ENCODE measurements at regions not wholly inside any gene's neighbourhood (a gene's known extent, or its start where the extent isn't known, plus 50 kb on each side); places are given as distances from the start of the nearest gene placed in this dataset.
A peak's percentile ranks its signal among the peaks of the same experiment; 100 is the strongest.
"Not testable (repeated sequence)": the region's sequence is repeated elsewhere in the genome, so short reads cannot be mapped to it uniquely, and the experiment has no call there.

DNA sequence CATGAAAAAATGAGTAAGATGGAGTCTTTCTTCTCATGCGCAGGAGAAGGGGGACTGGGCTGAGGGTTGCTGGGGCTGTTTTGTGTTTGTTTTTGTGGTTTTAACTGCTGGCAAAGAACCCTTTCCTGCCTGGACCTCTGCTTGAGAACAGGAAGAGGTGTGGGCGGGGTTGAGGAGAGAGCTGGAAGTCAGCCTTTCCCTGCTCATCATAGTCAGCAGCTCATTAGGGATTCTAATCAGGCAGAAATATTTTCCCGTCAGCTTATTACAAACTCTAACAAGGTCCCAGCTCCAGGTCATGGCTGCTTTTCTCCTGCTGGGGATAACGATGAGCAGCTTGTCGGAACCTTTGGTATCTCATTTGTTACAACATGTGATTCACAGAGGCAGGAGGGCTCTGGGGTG is 185.0 kb upstream of the NRXN3 start:
- DNase-seq (ENCODE audit: low spot score) = no peak

DNA sequence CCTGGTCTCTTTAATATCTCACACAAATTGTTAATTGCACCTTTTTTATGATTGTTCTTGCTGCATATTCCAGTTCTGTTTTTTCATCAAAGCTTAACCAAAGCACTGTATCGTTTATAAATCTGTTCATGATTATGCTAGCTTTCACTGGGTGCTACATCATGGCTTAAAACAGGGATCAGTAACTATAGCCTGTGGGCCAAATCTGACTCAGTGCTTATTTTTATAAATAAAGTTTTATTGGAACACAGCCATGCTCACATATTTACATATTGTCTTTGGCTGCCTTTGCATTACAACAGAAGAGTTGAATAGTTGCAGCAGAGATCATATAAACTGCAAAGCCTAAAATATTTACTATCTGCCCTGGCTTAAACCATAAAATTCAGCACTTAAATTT is 183.4 kb upstream of the NRXN3 start:
- no peak for DNase-seq (ENCODE audit: low spot score)

DNA sequence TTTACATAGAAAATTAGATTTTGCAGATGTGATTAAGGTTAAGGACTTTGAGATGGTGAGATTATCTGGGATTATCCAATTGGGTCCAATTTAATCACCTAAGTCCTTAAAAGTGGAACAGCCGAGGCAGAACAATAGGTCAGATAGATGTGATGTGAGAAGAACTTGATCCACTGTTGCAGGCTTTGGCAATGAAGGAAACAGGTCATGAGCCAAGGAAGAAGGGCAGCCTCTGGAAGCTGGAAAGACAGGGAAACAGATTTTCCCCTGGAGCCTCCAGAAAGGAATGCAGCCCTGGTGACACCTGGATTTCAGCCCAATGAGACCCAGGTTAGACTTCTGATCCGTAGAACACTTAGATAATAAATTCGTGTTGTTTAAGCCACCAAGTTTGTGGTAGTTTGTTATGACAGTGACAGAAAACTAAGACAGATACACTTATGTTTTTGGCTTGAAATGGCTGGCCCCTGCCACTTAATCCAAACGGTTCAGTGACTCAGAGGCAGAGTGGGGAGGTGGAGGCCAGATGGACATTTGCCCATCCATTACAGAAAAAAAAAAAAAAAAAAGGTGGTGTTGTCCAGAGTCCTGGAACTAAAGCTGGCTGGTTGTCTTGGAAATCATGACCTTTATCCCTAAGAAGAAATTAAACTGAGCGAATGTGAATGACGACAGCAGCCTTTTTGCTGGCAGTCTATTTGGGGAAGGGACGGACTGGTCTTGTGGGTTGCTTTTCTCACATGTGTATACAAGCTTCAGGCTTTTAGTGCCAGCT is 181.9 kb upstream of the NRXN3 start:
- no peak for DNase-seq (ENCODE audit: low spot score)

DNA sequence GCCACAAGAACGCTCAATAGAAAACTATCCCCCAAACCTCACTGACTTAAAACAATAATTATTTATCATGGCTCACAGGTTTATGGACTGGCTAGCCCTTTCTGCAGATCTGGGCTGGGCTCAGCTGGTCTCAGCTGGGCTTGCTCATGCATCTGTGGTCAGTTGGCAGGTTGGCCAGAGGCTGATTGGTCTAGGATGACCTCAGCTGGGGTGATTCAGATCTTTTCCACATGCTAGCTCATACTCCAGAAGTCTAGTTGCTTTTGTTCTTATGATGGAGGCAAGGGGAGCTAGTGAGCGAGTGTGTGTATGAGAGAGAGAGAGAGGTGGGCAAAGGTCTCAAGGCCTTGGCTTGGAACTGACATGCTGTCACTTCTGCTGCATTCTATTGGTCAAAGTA is 181.2 kb upstream of the NRXN3 start:
- no peak for DNase-seq (ENCODE audit: low spot score)

DNA sequence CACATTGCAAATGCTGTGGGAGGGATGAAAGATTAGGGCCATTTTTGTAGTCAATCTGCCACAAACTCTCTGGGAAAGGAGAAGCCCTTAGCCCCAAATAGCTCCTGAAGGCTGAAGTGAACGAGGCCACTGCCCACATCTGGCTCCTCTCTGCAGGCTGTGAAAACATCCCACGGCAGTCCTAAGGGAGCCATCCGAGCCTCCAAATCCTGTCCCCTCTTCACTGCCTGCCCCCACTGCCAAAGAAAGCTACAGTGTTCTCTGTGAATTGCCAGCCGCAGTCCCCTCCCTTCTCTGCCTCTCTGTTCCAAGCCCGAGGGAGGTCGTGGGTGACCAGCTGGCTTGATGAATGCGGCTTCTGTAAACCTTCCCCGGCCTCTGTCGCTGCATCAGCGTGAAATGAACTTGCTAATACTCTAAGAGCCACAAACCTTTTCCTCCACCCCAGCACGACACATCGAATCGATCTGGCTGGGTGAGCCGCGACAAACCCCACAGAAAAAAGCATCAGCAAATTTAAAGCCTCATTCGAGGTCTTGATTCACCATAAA is 180.7 kb upstream of the NRXN3 start:
- DNase-seq (ENCODE audit: low spot score) = peak; percentile 46

DNA sequence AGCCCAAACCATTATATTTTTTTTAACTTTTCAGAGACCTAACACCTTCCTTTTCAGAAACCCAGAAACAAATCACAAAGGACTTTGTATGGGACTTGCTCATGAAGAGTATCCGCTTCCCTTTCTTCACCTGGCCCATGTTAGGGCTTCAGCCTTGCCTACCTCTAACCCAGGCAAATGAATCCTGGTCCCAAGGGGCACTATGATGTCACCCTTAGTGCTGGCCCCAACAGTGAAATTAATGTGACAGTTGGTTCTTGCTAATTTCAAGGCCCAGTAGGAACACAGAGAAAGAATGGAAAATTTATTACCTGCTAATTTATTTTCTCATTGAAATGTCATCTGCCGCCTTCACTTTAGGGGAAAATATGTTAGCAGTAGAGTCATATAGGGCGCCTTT is 179.8 kb upstream of the NRXN3 start:
- no peak for DNase-seq (ENCODE audit: low spot score)

DNA sequence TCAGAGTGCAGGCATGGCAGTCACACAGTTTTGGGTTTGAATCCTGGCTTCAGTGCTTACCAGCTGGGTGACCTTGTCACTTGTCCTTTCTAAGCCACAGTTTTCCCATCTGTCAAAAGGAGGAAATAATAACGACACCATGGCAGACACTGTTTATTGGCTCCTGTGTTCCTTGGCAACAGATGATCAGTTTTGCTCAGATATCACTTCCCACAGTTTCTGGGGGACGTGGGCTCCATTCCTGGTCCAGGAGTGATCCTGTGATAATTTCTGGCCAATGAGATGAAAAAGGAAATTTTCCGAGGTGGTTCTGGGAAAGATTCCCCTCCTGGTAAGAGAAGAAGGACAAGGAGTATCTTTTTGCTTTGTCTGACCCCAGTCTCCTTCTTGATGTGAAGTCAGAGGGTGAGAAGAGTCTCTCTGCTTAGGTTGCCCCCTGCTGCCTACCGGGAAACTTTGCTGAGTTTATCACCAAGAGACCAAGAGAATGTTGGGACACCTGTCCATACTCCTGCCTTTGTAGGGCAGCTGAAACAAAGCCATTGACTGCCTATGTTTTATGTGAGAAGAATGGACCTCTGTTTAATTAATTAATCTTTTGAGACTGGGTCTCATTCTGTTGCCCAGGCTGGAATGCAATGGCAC is 178.9 kb upstream of the NRXN3 start:
- no peak for DNase-seq (ENCODE audit: low spot score)

DNA sequence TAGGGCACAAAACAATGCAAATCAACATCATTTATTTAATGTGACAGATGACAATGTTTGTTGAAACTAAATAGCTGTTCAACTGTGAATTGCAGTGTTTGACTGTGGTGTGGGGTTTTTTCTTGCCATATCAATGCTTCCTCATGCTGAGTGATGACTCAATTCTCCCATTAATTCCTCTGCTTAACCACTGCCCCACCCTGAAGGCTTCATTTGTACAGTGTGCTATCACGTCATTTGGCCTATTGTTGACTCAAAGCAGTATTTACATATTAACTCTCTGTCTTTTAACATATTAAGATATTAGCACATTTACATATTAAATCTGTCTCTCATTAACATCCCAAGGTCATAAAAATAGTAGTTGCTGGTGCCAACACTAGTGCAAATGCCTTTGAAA is 164.8 kb upstream of the NRXN3 start:
- no peak for DNase-seq (ENCODE audit: low spot score)

DNA sequence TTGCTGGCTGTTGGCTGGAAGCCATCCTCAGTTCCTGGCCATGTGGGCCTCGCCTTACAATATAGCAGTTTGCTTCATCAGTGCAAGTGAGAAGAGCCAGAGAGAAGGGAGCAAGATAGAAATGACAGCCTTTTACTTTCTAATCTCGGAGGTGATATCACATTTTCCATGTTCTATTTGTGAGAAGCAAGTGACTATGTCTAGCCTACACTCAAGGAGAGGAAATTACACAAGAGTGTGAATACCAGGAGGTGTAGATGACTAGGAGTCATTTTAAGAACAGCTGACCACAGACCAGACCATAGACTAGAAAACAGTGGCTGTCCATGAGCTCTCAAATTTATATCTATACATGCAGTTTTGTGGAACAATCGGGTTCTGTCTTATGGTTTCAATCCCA is 163.0 kb upstream of the NRXN3 start:
- no peak for DNase-seq (ENCODE audit: low spot score)

DNA sequence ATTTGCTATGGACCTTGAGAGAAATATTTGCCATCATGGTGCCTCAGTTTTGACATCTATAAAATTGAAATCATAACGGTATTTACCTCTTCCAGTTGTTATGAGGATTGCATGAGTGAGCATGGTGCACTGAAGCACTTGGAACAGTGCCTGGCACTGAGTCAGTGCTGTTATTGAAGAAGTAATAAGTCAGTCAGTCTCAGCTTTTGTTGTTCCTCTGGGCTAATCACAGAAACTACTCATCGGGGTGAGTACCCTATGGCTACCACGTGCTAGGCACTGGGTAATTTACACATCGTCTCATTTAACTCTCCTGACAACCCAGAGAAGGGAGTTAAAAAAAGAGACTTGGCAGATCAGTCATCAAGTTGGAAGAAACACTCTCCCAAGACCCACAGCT is 159.5 kb upstream of the NRXN3 start:
- no peak for DNase-seq (ENCODE audit: low spot score)

DNA sequence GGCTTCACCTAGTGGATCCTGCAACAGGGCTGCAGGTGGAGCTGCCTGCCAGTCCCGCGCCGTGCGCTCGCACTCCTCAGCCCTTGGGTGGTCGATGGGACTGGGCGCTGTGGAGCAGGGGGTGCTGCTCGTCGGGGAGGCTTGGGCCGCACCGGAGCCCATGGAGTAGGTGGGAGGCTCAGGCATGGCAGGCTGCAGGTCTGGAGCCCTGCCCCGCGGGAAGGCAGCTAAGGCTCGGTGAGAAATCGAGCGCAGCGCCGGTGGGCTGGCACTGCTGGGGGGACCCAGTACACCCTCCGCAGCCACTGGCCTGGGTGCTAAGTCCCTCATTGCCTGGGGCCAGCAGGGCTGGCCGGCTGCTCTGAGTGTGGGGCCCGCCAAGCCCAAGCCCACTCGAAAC is 156.3 kb upstream of the NRXN3 start:
- DNase-seq (ENCODE audit: low spot score) = not testable (repeated sequence)

DNA sequence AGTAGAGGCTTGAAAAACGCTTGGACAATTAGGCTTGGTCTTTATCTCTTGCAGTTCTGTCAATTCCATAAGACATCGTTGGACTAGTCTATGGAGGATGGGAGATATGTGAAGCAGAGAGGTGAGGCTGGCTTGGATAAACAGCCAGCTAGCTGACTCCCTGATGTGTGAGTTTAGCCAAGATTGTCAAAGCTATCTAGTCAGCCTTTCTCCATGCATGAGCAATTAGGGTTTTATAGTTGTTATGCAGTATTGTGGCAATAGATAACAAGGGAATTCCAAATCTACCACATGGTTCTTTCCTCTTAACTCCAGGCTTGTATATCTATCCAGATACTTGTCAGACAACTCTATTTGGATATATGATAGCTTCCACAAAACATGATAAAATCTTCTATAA is 153.6 kb upstream of the NRXN3 start:
- DNase-seq (ENCODE audit: low spot score) = no peak

DNA sequence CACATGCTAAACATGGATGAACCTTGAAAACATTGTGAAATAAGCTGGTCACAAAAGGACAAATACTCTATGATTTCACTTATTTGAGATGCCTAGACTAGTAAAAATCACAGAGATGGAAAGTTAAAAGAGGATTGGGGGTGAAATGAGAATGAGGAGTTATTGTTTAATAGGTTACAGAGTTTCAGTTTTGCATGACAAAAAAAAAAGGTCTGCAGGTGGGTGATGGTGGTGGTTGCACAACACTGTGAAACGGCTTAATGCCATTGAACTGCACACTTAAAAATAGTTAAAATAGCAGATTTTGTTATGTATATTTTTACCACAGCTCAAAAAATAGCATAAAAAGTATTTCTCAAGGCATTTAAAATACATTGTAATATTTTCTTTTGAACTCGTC is 151.9 kb upstream of the NRXN3 start:
- DNase-seq (ENCODE audit: low spot score) = no peak

DNA sequence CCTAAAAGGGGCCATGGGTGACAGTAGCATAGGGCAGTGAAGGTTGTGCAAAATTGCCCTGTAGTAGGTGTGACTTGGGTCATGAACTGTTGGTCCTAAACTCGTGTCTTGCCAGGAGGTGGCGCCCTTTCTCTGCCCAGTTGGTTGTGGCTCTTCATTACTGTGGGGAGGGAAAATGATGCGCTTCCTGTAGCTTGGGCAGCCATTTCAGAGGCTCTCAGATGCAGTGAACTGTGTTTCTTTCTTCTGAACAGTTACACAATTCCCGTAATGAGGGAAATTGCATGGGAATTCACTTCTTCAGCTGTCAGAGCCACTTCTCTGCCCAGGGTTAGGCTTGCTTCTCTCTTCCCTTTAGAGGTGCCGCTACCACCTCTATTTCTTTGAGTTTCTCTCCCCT is 148.1 kb upstream of the NRXN3 start:
- DNase-seq (ENCODE audit: low spot score) = peak; percentile 80

DNA sequence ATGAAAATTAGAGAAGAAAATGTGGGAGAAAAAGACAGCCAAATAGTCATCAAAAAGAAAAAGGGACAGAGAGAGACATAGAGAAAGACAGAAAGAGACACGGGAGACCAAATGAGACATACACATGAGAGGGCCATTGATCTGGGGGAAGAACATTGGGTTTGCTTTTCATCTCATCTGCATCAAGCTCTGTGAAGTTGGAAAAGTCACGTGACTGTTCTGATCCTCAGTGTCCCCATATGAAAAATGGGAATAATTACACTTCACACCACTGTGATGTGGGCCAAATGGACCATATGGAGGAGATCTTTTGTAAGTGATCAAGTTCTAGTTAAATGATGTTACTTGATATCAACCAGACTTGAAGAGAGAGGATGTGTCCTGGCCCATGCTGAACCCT is 147.1 kb upstream of the NRXN3 start:
- no peak for DNase-seq (ENCODE audit: low spot score)

DNA sequence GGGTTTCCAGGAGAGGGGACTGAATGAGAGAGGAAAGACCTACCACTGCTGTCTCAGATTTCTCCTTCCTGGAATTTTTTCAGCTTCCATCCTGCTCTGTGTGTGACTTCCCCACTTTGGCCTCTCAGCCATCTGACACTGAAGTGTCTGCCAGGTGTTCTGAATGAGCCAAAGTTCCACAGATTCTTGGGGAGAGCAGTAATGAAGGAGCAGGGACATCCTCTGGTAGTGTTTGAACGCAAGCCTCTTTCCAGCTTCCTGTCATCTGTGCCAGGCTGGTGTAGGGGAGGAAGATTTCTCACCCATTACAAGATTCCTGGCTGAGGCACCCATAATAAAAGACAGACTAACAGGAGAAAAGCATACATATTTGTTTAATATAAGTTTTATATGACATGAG is 141.7 kb upstream of the NRXN3 start:
- DNase-seq (ENCODE audit: low spot score) = no peak

DNA sequence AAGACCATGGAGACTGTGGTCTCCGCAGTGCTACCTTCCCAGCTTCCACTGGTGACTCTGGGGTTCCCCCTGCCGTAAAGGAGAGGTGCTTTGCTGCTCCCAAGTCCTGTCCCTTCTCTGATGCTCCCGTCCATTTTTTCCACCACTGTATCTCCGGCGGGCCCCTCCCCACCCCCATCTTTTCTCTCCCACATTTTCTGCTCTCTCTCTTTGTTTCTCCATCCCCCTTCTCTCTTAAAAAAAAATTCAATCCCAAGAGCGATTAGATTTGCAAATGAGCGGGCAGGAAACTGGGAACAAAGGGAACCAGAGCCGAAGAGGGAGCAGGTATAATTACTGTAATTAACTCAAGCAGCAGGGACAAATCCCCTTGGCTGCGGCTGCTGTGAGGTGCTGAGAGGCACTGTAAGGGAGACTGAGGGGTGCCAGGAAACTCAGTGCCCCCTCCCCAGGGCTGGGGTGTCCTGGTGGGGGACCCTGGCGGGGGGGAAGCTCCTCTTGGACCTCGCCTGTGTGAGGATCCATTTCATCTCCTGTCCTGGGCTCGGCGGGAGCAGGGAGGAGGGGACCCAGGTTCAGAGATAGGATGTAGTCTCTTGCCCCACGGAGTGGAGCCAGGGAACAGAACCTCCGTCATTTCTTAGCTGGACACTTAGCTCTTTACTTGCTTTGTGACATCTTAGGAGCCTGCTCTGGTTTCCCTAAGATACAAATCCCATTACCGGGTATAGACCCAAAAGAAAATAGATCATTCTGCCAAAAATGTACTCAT is 140.4 kb upstream of the NRXN3 start:
- DNase-seq (ENCODE audit: low spot score) = no peak

DNA sequence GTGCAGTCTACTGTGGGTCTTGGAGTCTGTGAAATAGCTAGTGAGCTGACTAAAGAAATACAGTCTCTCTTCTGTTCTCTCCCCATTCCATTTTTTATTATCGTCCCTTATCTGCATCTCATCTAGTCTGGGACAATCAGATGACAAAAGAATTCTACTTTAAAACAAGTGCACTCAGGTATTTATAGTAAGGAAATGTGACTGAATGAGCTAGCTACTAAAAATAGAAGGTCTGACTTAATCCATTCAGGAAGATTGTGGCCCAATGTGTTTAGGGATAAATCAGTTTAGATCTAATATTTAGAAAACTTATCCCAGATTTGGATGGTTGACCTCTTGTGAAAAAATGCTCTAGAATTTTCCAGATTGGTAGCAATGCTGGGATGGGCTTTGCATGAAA is 126.8 kb upstream of the NRXN3 start:
- DNase-seq (ENCODE audit: low spot score) = no peak

DNA sequence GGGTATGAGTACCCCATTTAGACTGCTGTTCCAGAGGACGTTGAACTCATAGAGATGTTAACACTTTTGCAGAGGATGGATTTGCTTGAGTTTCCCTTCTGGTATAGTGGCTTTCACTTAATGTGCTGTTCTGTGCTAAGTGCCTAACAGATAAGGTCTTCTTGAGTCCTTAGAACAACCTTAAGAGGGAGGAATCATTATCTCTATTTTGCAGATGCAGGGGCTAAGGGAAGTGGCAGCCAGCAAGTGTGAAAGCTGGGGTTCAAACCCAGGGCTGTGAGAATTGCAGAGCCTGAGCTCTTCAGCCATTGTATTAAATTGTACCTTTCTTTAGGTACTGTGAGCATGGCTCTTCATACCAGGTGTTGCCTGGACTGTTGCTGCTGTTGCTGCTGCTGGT is 122.1 kb upstream of the NRXN3 start:
- no peak for DNase-seq (ENCODE audit: low spot score)

DNA sequence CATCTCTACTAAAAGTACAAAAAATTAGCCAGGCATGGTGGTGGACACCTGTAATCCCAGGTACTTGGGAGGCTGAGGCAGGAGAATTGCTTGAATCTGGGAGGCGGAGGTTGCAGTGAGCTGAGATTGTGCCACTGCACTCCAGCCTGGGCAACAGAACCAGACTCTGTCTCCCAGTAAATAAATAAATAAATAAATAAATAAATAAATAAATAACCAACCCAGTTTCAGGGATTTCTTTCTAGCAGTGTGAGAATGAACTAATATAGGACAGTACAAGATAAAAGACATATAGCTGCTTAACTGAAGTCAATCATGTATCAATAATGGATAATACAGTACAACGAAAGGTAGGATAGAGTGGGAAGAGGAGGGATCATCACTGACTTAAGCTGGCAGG is 113.3 kb upstream of the NRXN3 start:
- not testable (repeated sequence) for DNase-seq (ENCODE audit: low spot score)

DNA sequence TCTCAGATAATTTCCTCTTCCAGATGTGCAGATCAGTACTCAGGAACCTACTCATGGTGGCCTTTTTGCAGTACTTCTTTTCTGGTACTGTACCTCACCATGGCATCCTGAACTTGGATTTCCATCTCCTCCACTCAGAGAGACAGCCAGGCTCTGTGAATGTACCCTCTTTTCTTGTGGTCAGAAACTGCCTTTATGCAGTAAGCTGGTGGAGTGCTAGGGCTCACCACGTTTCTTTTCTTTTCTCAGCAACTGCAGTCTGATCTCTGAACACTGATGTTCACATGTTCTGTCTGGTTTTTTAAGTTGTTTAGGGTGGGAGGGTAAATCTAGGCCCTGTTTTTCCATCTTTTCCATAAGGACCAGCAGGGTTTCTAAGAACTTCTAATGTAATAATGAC is 99.8 kb upstream of the NRXN3 start:
- no peak for DNase-seq (ENCODE audit: low spot score)

DNA sequence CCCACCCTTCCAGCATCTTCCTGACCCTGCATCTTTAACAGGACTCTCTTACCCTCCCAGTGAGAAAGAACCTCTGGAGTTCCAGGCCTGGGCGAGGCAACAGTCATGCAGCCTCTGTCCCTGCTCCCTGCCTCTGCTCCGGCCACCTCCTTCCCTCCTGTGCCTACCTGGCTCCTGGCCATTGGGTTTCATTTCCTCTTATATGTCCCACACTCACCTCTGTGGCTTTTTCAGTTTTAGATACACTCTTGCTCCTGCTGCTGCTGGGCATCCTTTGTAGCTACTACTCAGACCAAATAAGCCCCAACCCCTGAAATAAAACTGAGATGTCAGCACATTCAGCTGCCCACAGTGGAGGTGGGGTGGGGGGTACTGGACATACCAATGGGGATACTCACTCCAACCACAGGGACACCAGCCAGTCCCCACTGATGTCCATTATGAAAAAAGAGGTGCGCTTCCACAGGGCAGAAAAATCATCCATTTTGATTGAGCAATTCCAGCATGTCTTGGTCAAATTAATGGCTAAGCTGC is 99.1 kb upstream of the NRXN3 start:
- no peak for DNase-seq (ENCODE audit: low spot score)

DNA sequence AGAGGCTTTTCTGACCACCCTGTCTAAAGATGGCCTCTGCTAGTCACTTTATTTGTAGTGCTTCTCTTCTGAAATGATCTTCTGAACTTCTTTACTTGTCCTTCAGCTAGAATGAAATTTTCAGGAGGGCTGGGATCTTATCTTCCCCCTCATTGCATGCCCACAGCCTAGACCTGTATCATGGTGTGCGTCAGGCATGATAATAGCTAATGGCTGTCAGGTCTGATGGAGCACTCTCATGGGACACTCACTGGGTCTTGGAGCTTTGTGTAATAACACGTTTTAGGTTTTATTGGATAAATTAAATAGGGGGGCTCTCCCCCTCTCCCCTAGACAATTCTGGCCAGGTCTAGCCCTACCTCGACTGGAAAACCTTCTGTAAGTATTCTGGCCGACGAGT is 97.1 kb upstream of the NRXN3 start:
- no peak for DNase-seq (ENCODE audit: low spot score)
